ENCODE measurements at regions not wholly inside any gene's neighbourhood (a gene's known extent, or its start where the extent isn't known, plus 50 kb on each side); places are given as distances from the start of the nearest gene placed in this dataset.

- H3K4me3 ChIP-seq (ENCODE audit: low read depth, low read length, poor library complexity, severe bottlenecking) = no peak overlapping the region
- H3K9me2 ChIP-seq (ENCODE audit: insufficient read depth, low read length) = no peaks in the 10 kb centered on the region
- no peaks in the 10 kb centered on the region for H3K9me3 ChIP-seq (ENCODE audit: low read length)
- BruUV-seq (replicated peaks) = no TSS peak
- POLR2A ChIA-PET = interaction anchor here (0.6 to 1.4 kb wide), 5 partner anchors 11 to 87 kb away, joined by 3 to 4 read pairs (median 3); no protein-coding TSS in a partner anchor
- DNase-seq (ENCODE audit: low spot score) = no peak
- CTCF ChIA-PET (ENCODE audit: unreplicated experiment) = no interaction called here
- no peaks in the 10 kb centered on the region for H3K4me1 ChIP-seq (ENCODE audit: insufficient read depth, low read length, poor library complexity, severe bottlenecking)
- no peaks in the 10 kb centered on the region for H4K20me1 ChIP-seq (ENCODE audit: insufficient read depth, low read length)
- no peaks in the 10 kb centered on the region for H3K79me2 ChIP-seq (ENCODE audit: insufficient read depth, low read depth, low read length)
- TF ChIP-seq, protein P1, sequence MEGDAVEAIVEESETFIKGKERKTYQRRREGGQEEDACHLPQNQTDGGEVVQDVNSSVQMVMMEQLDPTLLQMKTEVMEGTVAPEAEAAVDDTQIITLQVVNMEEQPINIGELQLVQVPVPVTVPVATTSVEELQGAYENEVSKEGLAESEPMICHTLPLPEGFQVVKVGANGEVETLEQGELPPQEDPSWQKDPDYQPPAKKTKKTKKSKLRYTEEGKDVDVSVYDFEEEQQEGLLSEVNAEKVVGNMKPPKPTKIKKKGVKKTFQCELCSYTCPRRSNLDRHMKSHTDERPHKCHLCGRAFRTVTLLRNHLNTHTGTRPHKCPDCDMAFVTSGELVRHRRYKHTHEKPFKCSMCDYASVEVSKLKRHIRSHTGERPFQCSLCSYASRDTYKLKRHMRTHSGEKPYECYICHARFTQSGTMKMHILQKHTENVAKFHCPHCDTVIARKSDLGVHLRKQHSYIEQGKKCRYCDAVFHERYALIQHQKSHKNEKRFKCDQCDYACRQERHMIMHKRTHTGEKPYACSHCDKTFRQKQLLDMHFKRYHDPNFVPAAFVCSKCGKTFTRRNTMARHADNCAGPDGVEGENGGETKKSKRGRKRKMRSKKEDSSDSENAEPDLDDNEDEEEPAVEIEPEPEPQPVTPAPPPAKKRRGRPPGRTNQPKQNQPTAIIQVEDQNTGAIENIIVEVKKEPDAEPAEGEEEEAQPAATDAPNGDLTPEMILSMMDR (conservative IDR thresholded peaks at IDR 0.05; ENCODE audit: low read length) = no peak
- no peak for TF ChIP-seq EZH2phosphoT487 (IDR thresholded peaks at IDR 0.05; ENCODE audit: borderline replicate concordance, low read depth, low read length)
- H2AFZ ChIP-seq (ENCODE audit: low read length) = no peak overlapping the region
- no peak overlapping the region for H3K27ac ChIP-seq (ENCODE audit: low read depth, low read length, poor library complexity, severe bottlenecking)
- H3K4me2 ChIP-seq (ENCODE audit: low read length) = no peak overlapping the region
- intact Hi-C loops (cut with micrococcal nuclease; ENCODE audit: unreplicated experiment) = no loop called here
- H3K36me3 ChIP-seq (ENCODE audit: insufficient read depth, low read length) = no peaks in the 10 kb centered on the region
Measured at GRCh38 chr6:96727144-96727543, 110.1 kb downstream of the GPR63 start.

DNA sequence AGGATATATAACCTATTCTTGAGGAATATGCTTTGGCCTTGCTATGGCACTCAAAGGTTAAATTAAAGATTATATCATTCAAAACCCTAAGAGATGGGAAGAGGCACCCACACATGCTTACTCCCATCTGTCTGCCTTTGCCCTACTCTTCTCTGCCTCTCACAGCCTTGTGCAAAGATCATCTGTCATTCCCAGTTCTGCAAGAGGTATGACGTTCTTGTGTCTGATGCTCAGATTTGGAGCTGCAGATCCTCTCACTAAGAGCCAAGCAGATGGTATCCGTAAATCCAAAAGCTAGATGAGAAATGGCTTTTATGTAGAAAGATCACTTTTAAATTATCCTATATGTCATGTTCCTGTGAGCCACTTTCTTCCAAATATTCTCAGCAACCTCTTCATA, 112.0 kb downstream of the GPR63 start:
- no peak overlapping the region for H3K4me3 ChIP-seq (ENCODE audit: low read depth, low read length, poor library complexity, severe bottlenecking)
- H2AFZ ChIP-seq (ENCODE audit: low read length) = no peak overlapping the region
- no peak overlapping the region for H3K27ac ChIP-seq (ENCODE audit: low read depth, low read length, poor library complexity, severe bottlenecking)
- no peaks in the 10 kb centered on the region for H3K9me2 ChIP-seq (ENCODE audit: insufficient read depth, low read length)
- ChIA-PET POLR2A (no interaction called here), CTCF (ENCODE audit: unreplicated experiment) (no interaction called here)
- no peaks in the 10 kb centered on the region for H3K79me2 ChIP-seq (ENCODE audit: insufficient read depth, low read depth, low read length)
- no TSS peak for BruUV-seq (replicated peaks)
- no peaks in the 10 kb centered on the region for H3K36me3 ChIP-seq (ENCODE audit: insufficient read depth, low read length)
- no peak overlapping the region for H3K4me2 ChIP-seq (ENCODE audit: low read length)
- H4K20me1 ChIP-seq (ENCODE audit: insufficient read depth, low read length) = no peaks in the 10 kb centered on the region
- TF ChIP-seq, protein P1 (conservative IDR thresholded peaks at IDR 0.05; ENCODE audit: low read length) = no peak
- TF ChIP-seq EZH2phosphoT487 (IDR thresholded peaks at IDR 0.05; ENCODE audit: borderline replicate concordance, low read depth, low read length) = no peak
- H3K9me3 ChIP-seq (ENCODE audit: low read length) = no peaks in the 10 kb centered on the region
- H3K4me1 ChIP-seq (ENCODE audit: insufficient read depth, low read length, poor library complexity, severe bottlenecking) = no peaks in the 10 kb centered on the region
- intact Hi-C loops (cut with micrococcal nuclease; ENCODE audit: unreplicated experiment) = no loop called here
- DNase-seq (ENCODE audit: low spot score) = no peak

GRCh38 chr6:96724641-96725040, 112.6 kb downstream of the GPR63 start:
- H3K9me2 ChIP-seq (ENCODE audit: insufficient read depth, low read length) = no peaks in the 10 kb centered on the region
- H4K20me1 ChIP-seq (ENCODE audit: insufficient read depth, low read length) = no peaks in the 10 kb centered on the region
- BruUV-seq (replicated peaks) = no TSS peak
- ChIA-PET CTCF (ENCODE audit: unreplicated experiment) (no interaction called here), POLR2A (interaction anchor here (0.5 kb wide), 1 partner anchor 30 kb away, joined by 3 read pairs; no protein-coding TSS in a partner anchor)
- no peaks in the 10 kb centered on the region for H3K9me3 ChIP-seq (ENCODE audit: low read length)
- intact Hi-C loops (cut with micrococcal nuclease; ENCODE audit: unreplicated experiment) = no loop called here
- H3K4me3 ChIP-seq (ENCODE audit: low read depth, low read length, poor library complexity, severe bottlenecking) = no peak overlapping the region
- H2AFZ ChIP-seq (ENCODE audit: low read length) = no peak overlapping the region
- no peaks in the 10 kb centered on the region for H3K36me3 ChIP-seq (ENCODE audit: insufficient read depth, low read length)
- H3K27ac ChIP-seq (ENCODE audit: low read depth, low read length, poor library complexity, severe bottlenecking) = no peak overlapping the region
- no peak for DNase-seq (ENCODE audit: low spot score)
- H3K79me2 ChIP-seq (ENCODE audit: insufficient read depth, low read depth, low read length) = no peaks in the 10 kb centered on the region
- no peak overlapping the region for H3K4me2 ChIP-seq (ENCODE audit: low read length)
- no peak for TF ChIP-seq EZH2phosphoT487 (IDR thresholded peaks at IDR 0.05; ENCODE audit: borderline replicate concordance, low read depth, low read length)
- TF ChIP-seq, protein P1 (conservative IDR thresholded peaks at IDR 0.05; ENCODE audit: low read length) = no peak
- no peaks in the 10 kb centered on the region for H3K4me1 ChIP-seq (ENCODE audit: insufficient read depth, low read length, poor library complexity, severe bottlenecking)

All from OCI-LY7 (cell line).